Mesodermal cell (in vitro differentiated cells): ENCODE measurements at regions not wholly inside any gene's neighbourhood (a gene's known extent, or its start where the extent isn't known, plus 50 kb on each side); places are given as distances from the start of the nearest gene placed in this dataset.
"Not testable (repeated sequence)": the region's sequence is repeated elsewhere in the genome, so short reads cannot be mapped to it uniquely, and the experiment has no call there.

Experiments
- H3K27ac ChIP-seq: 2 replicates; pipeline ENCODE4 v1.7.0; 2013; ENCODE audit warnings: mild to moderate bottlenecking, low read depth, low read length, moderate library complexity; ENCODE audit not compliant: severe bottlenecking
- H3K36me3 ChIP-seq: 2 replicates; pipeline ENCODE4 v1.7.1; 2013; ENCODE audit warnings: mild to moderate bottlenecking, low read length, moderate library complexity; ENCODE audit not compliant: control insufficient read depth, insufficient read depth
- H3K4me1 ChIP-seq: one replicate; pipeline ENCODE4 v1.7.1; 2013; ENCODE audit warnings: mild to moderate bottlenecking, low read length; ENCODE audit not compliant: insufficient read depth, control insufficient read depth, poor library complexity, severe bottlenecking
- H3K4me3 ChIP-seq: 2 replicates; pipeline ENCODE4 v1.7.0; 2013; ENCODE audit warnings: low read length, control low read depth, mild to moderate bottlenecking; ENCODE audit not compliant: insufficient read depth, poor library complexity, severe bottlenecking; ENCODE audit errors: extremely low read depth
- H3K9me3 ChIP-seq: 2 replicates; pipeline ENCODE4 v1.7.1; 2013; ENCODE audit warnings: mild to moderate bottlenecking, low read length, moderate library complexity; ENCODE audit not compliant: control insufficient read depth
- WGBS, 2 experiments: methylation state at CpG; one replicate each; pipeline ENCODE4 v1.1.5; 2013; ENCODE audit warnings: missing lambda C conversion rate in 2 of 2; ENCODE audit not compliant: insufficient coverage in 2 of 2; 5-methylcytosine and 5-hydroxymethylcytosine counted together

- H3K9me3 ChIP-seq = no peaks in the 10 kb centered on the region
- no peak overlapping the region for H3K27ac ChIP-seq
- WGBS, 2 experiments = 50 to 100% methylated on average over 1 of the region's 1 CpG
- H3K4me1 ChIP-seq = no peaks in the 10 kb centered on the region
- no peaks in the 10 kb centered on the region for H3K36me3 ChIP-seq
- H3K4me3 ChIP-seq = no peak overlapping the region
Observed at GRCh38 chr2:153420394-153420793, 58.2 kb downstream of the RPRM start.

GRCh38 chr2:153417077-153417476, 61.5 kb downstream of the RPRM start:
- no peaks in the 10 kb centered on the region for H3K9me3 ChIP-seq
- H3K27ac ChIP-seq = no peak overlapping the region
- no peak overlapping the region for H3K4me3 ChIP-seq
- no peaks in the 10 kb centered on the region for H3K36me3 ChIP-seq
- 78 to 100% methylated on average over 1 of the region's 1 CpG for WGBS, 2 experiments
- H3K4me1 ChIP-seq = no peaks in the 10 kb centered on the region

- no peaks in the 10 kb centered on the region for H3K4me1 ChIP-seq
- no peaks in the 10 kb centered on the region for H3K36me3 ChIP-seq
- H3K9me3 ChIP-seq = no peaks in the 10 kb centered on the region
- H3K27ac ChIP-seq = no peak overlapping the region
- H3K4me3 ChIP-seq = no peak overlapping the region
- 100% methylated on average over 1 of the region's 1 CpG; no CpG with 5 or more reads in 1 of the 2 experiments for WGBS, 2 experiments
Observed at GRCh38 chr2:153416071-153416470, 62.5 kb downstream of the RPRM start.

DNA sequence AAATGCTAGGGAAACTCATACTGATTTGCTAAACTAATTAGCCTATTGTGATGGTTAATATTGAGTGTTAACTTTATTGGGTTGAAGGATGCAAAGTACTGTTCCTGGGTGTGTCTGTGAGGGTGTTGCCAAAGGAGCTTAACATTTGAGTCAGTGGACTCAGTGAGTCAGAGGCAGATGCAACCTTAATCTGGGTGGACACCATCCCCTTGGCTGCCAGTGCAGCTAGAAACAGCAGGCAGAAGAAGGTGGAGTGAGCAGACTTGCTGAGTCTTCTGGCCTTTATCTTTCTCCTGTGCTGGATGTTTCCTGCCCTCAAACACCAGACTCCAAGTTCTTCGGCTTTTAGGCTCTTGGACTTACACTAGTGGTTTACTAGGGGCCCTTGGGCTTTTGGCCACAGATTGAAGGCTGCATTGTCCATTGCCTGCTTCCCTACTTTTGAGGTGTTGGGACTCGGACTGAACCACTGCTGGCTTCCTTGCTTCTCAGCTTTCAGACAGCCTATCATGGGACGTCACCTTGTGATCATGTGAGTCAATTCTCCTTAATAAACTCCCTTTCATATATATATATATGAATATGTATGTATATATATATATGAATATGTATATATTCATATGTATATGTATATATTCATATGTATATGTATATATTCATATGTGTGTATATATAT, 69.7 kb downstream of the RPRM start:
- H3K36me3 ChIP-seq = no peaks in the 10 kb centered on the region
- H3K9me3 ChIP-seq = no peaks in the 10 kb centered on the region
- 80 to 100% methylated on average over 1 of the region's 3 CpGs for WGBS, 2 experiments
- no peak overlapping the region for H3K4me3 ChIP-seq
- no peak overlapping the region for H3K27ac ChIP-seq
- H3K4me1 ChIP-seq = peaks cover 2% of the 10 kb centered on the region

DNA sequence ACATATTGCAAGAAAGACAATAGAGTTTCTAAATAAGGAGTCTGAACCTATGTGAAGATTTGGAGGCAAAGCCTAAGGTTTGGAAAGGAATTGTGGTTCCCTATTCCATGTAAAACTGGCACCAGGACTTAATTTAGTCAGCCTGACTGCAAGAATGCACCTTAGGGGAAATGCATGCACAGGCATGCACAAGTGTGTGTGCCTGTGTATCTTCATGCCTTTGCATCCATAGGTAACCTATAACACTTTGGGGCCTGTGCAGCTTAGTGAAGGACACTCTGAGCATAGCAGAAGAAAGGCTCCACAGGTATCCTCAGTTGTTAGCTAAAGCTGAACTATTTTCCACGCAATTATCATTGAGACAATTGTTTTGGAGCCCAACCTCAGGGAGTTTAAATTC, 73.4 kb downstream of the RPRM start:
- H3K4me1 ChIP-seq = peaks cover 2% of the 10 kb centered on the region
- H3K4me3 ChIP-seq = no peak overlapping the region
- no peak overlapping the region for H3K27ac ChIP-seq
- H3K36me3 ChIP-seq = no peaks in the 10 kb centered on the region
- H3K9me3 ChIP-seq = no peaks in the 10 kb centered on the region
- no CpG with 5 or more reads among the region's 1 CpG for WGBS, 2 experiments

GRCh38 chr2:153404792-153405191, 73.8 kb downstream of the RPRM start:
- Histone ChIP-seq H3K36me3 (no peaks in the 10 kb centered on the region), H3K27ac (no peak overlapping the region), H3K4me1 (peaks cover 2% of the 10 kb centered on the region), H3K4me3 (no peak overlapping the region), H3K9me3 (no peaks in the 10 kb centered on the region)
- WGBS, 2 experiments = 75% methylated on average over 1 of the region's 1 CpG; no CpG with 5 or more reads in 1 of the 2 experiments

DNA sequence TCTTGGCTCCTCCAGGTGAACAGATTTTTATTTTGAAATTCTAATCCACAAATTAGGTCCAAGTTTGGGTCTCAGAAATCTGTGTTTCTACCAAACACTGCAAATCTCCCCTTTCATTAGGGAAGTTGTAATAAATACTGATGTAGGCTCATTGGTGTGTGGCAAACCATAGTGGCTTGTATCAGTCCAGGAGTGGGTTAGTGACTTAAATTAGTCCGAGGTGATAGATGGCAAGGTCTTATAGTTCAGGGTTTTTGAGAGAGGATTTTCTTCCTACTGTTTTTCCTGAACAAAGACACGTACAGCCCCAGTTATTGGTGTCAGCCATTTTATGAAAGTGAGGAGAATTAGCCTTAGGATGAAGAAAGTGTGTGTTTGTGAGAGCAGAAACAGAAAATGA, 74.6 kb downstream of the RPRM start:
- peak overlapping the region; percentile 18 for H3K4me3 ChIP-seq
- H3K36me3 ChIP-seq = no peaks in the 10 kb centered on the region
- H3K4me1 ChIP-seq = peaks cover 2% of the 10 kb centered on the region
- no peak overlapping the region for H3K27ac ChIP-seq
- 38 to 68% methylated on average over 1 to 2 of the region's 2 CpGs for WGBS, 2 experiments
- H3K9me3 ChIP-seq = no peaks in the 10 kb centered on the region

- H3K27ac ChIP-seq, H3K9me3 ChIP-seq, H3K36me3 ChIP-seq, H3K4me1 ChIP-seq: not testable (repeated sequence)
- 43 to 51% methylated on average over 4 to 10 of the region's 14 CpGs for whole genome bisulfite sequencing, 2 experiments
- H3K4me3 ChIP-seq = peak overlapping the region; percentile 11
Observed at GRCh38 chr2:153403352-153403751, 75.2 kb downstream of the RPRM start.

- whole genome bisulfite sequencing, 2 experiments = 89 to 98% methylated on average over 3 to 4 of the region's 5 CpGs
- H3K4me3 ChIP-seq = no peak overlapping the region
- H3K27ac ChIP-seq = no peak overlapping the region
- H3K4me1 ChIP-seq = no peaks in the 10 kb centered on the region
- no peaks in the 10 kb centered on the region for H3K36me3 ChIP-seq
- H3K9me3 ChIP-seq = no peaks in the 10 kb centered on the region
Observed at GRCh38 chr2:153394686-153395085, 83.9 kb downstream of the RPRM start.

GRCh38 chr2:153394247-153394646, 84.3 kb downstream of the RPRM start:
- no peak overlapping the region for H3K27ac ChIP-seq
- no peak overlapping the region for H3K4me3 ChIP-seq
- no peaks in the 10 kb centered on the region for H3K9me3 ChIP-seq
- no peaks in the 10 kb centered on the region for H3K36me3 ChIP-seq
- no peaks in the 10 kb centered on the region for H3K4me1 ChIP-seq

GRCh38 chr2:153393518-153393917, 85.0 kb downstream of the RPRM start:
- H3K4me3 ChIP-seq = no peak overlapping the region
- no peak overlapping the region for H3K27ac ChIP-seq
- no peaks in the 10 kb centered on the region for H3K9me3 ChIP-seq
- WGBS, 2 experiments = 100% methylated on average over 1 of the region's 3 CpGs; no CpG with 5 or more reads in 1 of the 2 experiments
- no peaks in the 10 kb centered on the region for H3K36me3 ChIP-seq
- H3K4me1 ChIP-seq = no peaks in the 10 kb centered on the region
